ENCODE measurements at regions not wholly inside any gene's neighbourhood (a gene's known extent, or its start where the extent isn't known, plus 50 kb on each side); places are given as distances from the start of the nearest gene placed in this dataset.
"Not testable (repeated sequence)": the region's sequence is repeated elsewhere in the genome, so short reads cannot be mapped to it uniquely, and the experiment has no call there.

DNA sequence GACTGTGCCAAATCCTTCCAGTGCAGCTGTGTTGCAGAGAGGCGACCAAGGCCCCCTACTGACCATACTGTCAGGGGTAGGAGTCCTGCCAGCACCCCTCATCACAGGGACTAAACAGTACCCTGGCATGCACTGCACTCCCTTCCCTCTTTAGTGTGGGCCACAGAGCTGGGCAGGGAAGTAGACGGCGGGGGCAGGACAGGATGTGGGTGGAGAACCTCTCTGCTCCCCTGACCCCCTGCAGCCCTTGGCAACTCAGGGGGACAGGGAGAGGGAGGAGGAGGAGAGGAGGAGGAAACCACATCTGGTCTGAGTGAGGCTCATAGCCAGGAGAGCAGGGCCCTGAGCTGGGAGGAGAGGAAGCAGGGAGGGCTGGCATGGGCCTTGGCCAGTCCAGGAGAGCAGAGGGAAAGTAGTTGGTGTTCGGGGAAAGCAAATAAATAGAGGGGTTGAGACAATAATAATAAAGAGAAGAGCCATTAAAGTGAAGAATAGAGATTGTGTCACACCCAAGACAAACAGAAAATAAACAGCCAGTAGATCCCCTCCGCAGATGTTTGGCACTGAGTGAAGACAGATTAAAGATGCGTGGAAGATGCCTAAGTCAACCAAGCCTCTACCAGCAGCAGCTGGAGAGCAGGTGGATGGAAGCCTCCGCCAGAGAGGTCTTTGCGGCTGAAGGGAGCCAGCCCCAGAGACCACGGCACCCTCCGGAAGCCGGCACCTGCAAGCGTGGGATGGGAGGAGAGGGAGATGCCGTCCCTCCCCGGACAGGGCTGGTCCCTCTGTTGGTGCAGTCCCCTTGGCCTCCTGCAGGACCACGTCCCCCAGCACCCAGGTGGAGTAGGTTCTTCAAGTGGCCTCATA, 61.5 kb downstream of the RPUSD4 start:
- H3K27ac ChIP-seq (ENCODE audit: low read length), result no peak overlapping the region

DNA sequence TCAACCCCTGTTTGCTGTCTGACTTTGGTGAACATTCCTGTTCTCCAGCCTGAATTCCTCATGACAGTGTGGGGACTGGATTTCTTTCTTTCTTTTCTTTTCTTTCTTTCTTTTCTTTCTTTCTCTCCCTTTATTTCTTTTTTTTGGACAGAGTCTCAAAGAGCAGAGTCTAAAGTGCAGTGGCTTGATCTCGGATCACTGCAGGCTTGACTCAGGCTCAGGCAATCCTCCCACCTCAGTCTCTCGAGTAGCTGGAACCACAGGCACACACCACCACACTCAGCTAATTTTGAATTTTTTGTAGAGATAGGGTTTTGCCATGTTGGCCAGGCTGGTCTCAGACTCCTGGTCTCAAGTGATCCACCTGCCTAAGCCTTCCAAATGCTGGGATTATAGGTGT, 63.1 kb downstream of the RPUSD4 start:
- peaks cover 23% of the 10 kb centered on the region; the same call in 1 of the 2 replicates for H3K4me1 ChIP-seq (ENCODE audit: insufficient read depth, low read length)
- no peak overlapping the region for H3K4me3 ChIP-seq (ENCODE audit: low read length)
- no peaks in the 10 kb centered on the region for H3K36me3 ChIP-seq (ENCODE audit: insufficient read depth, low read depth, low read length)
- no peak overlapping the region for H3K27ac ChIP-seq (ENCODE audit: low read length)
- no peak overlapping the region for H3K9ac ChIP-seq (ENCODE audit: low read depth, low read length)
- H3K27me3 ChIP-seq (ENCODE audit: insufficient read depth, low read length), result no peaks in the 10 kb centered on the region
- no peaks in the 10 kb centered on the region for H3K9me3 ChIP-seq (ENCODE audit: insufficient read depth, low read depth, low read length)

More for the DNA sequence above, 61.5 kb downstream of the RPUSD4 start:
- no peak overlapping the region for H3K4me3 ChIP-seq (ENCODE audit: low read length)
- H3K9ac ChIP-seq (ENCODE audit: low read depth, low read length), result no peak overlapping the region
- H3K36me3 ChIP-seq (ENCODE audit: insufficient read depth, low read depth, low read length), result no peaks in the 10 kb centered on the region
- peaks cover 23% of the 10 kb centered on the region; the same call in 1 of the 2 replicates for H3K4me1 ChIP-seq (ENCODE audit: insufficient read depth, low read length)
- no peaks in the 10 kb centered on the region for H3K9me3 ChIP-seq (ENCODE audit: insufficient read depth, low read depth, low read length)
- H3K27me3 ChIP-seq (ENCODE audit: insufficient read depth, low read length), result no peaks in the 10 kb centered on the region

DNA sequence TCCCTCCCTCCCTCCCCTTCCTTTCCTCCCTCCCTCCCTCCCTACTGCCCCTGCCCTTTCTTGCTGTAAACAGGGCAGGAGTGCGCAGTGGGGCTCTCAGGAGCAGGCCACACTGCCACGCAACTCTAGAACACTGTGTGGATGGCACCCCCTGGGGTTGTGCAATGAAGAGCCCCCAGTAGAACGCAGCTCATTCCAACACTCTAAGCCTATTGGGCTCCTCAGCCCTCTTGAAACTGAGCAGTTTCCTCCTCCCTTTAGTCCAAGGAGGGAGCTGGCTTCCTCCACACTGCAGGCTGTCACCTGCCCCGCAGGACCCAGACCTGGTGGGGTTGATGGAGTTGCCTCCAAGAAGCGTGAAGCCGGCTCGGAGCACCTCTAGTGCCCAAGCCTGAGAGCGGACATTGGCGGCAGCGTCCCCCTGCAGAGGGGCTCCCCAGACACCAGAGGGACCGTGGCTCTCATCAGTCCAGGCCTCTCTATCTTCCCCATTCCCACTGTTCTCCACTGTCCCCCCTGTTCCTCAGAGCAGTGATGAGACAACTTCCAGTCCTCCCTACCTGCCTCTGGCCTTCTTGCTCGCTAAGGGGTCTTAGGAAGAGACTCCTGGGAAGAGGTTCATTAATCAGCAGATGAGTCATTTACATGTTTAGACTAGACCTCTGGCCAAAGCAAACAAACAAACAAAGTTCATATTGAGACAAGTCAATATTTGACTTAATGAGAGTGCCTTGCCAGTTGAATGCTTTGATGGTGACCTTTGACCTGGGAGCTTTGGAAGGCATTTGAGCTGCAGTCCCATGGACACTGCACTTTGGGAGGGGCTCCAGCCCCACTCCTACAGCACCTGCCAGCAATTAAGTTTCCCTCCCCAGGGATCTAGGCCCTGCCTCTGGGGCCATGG, 64.0 kb downstream of the RPUSD4 start:
- no peak overlapping the region for H3K9ac ChIP-seq (ENCODE audit: low read depth, low read length)
- peaks cover 23% of the 10 kb centered on the region; the same call in 1 of the 2 replicates for H3K4me1 ChIP-seq (ENCODE audit: insufficient read depth, low read length)
- no peak overlapping the region for H3K27ac ChIP-seq (ENCODE audit: low read length)

DNA sequence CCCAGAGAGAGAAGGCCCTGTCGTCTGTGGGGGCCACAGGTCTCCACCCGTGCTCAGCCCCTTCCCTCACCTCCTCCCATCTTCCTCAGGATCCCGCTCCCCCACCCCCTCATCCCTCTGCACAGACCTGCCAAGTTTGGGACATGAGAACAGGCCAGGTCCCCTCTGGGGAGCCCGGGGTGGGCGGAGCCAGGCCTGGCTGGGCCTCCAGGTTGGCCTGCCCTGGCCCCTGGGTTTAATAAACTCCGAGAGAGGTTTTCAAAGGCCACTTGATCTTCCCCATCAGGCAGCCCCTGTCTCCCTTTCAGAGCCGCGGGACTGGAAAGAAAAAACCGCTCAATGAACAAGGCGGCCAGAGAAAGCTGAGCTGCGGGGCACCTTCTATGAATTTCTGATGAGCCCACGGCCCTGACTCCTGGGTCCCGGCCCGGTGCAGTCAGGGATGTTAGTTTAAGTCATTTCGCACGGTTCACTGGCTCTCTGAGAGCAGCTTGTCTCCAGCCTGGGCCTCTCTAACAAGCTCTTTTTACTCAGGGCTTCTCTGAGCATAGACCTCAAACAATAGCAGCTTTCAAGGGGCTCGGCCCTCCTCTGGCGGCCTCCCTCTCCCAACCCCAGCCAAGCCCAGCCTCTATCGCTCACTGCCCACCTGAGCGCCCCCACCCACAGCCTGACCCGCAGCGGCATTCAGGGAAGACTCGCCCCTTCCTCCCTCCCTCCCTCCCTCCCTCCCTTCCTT, 64.8 kb downstream of the RPUSD4 start:
- peak overlapping the region; percentile 85 for H3K27ac ChIP-seq (ENCODE audit: low read length)

More for the DNA sequence above, 64.0 kb downstream of the RPUSD4 start:
- H3K9me3 ChIP-seq (ENCODE audit: insufficient read depth, low read depth, low read length), result no peaks in the 10 kb centered on the region
- H3K36me3 ChIP-seq (ENCODE audit: insufficient read depth, low read depth, low read length), result no peaks in the 10 kb centered on the region
- no peaks in the 10 kb centered on the region for H3K27me3 ChIP-seq (ENCODE audit: insufficient read depth, low read length)
- no peak overlapping the region for H3K4me3 ChIP-seq (ENCODE audit: low read length)

DNA sequence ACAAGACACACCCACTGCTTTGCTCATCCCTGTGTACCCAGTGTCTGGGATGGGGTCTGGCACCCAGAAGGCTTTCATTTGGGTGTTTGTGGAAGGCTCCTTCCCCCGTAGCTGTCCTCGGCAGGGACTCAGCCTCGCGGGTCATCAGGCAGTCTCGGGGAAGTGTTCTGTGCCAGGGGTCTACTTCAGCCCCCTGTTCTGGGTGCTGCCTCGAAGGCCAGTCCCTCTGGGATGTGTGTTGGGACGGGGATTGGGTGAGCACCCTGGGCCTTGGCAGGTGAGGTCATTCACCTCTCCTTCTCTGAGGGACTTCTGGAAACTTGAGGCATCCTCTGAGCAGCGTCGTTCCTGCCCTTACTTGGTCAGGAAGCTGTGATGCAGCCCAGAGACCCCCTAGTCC, 65.5 kb downstream of the RPUSD4 start:
- H3K9ac ChIP-seq (ENCODE audit: low read depth, low read length), result peak overlapping the region; percentile 76; the same call in 1 of the 2 replicates
- H3K27ac ChIP-seq (ENCODE audit: low read length), result peak overlapping the region; percentile 85
- no peaks in the 10 kb centered on the region for H3K9me3 ChIP-seq (ENCODE audit: insufficient read depth, low read depth, low read length)
- H3K4me1 ChIP-seq (ENCODE audit: insufficient read depth, low read length), result peaks cover 23% of the 10 kb centered on the region; the same call in 1 of the 2 replicates
- H3K4me3 ChIP-seq (ENCODE audit: low read length), result peak overlapping the region; percentile 37; the same call in 1 of the 2 replicates
- no peaks in the 10 kb centered on the region for H3K36me3 ChIP-seq (ENCODE audit: insufficient read depth, low read depth, low read length)
- no peaks in the 10 kb centered on the region for H3K27me3 ChIP-seq (ENCODE audit: insufficient read depth, low read length)

More for the DNA sequence above, 64.8 kb downstream of the RPUSD4 start:
- no peaks in the 10 kb centered on the region for H3K27me3 ChIP-seq (ENCODE audit: insufficient read depth, low read length)
- peak overlapping the region; percentile 76; the same call in 1 of the 2 replicates for H3K9ac ChIP-seq (ENCODE audit: low read depth, low read length)
- peaks cover 23% of the 10 kb centered on the region; the same call in 1 of the 2 replicates for H3K4me1 ChIP-seq (ENCODE audit: insufficient read depth, low read length)
- H3K9me3 ChIP-seq (ENCODE audit: insufficient read depth, low read depth, low read length), result no peaks in the 10 kb centered on the region
- no peaks in the 10 kb centered on the region for H3K36me3 ChIP-seq (ENCODE audit: insufficient read depth, low read depth, low read length)
- peak overlapping the region; percentile 60; the same call in 1 of the 2 replicates for H3K4me3 ChIP-seq (ENCODE audit: low read length)

DNA sequence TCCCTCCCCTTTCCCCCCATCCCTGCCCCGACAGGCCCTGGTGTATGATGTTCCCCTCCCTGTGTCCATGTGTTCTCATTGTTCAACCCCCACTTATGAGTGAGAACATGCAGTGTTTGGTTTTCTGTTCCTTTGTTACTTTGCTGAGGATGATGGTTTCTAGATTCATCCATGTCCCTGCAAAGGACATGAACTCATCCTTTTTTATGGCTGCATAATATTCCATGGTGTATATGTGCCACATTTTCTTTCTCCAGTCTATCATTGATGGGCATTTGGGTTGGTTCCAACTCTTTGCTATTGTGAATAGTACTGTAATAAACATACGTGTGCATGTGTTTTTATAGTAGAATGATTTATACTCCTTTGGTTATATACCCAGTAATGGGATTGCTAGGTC, 68.0 kb downstream of the RPUSD4 start:
- not testable (repeated sequence) for H3K4me3 ChIP-seq (ENCODE audit: low read length); H3K27ac ChIP-seq (ENCODE audit: low read length); H3K36me3 ChIP-seq (ENCODE audit: insufficient read depth, low read depth, low read length); H3K9ac ChIP-seq (ENCODE audit: low read depth, low read length); H3K27me3 ChIP-seq (ENCODE audit: insufficient read depth, low read length); H3K9me3 ChIP-seq (ENCODE audit: insufficient read depth, low read depth, low read length)
- H3K4me1 ChIP-seq (ENCODE audit: insufficient read depth, low read length), result peaks cover 35% of the 10 kb centered on the region

DNA sequence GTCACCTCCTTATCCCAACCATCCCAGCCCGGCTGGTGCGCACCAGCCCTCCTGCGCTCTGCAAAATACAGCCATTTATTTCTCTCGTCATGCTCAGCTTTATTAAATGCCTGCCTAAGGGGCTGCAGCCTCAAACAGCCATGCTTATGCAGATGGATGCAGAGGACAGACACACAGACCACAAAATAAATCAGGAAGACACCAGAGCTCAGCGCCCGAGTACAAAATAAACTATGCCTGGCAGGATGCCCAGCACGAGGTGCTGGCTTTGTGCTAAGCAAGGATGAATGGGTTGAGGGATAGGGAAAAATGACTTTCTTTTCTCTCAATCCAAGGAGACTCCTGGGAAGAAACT, 70.5 kb downstream of the RPUSD4 start:
- no peaks in the 10 kb centered on the region for H3K27me3 ChIP-seq (ENCODE audit: insufficient read depth, low read length)
- no peaks in the 10 kb centered on the region for H3K36me3 ChIP-seq (ENCODE audit: insufficient read depth, low read depth, low read length)

DNA sequence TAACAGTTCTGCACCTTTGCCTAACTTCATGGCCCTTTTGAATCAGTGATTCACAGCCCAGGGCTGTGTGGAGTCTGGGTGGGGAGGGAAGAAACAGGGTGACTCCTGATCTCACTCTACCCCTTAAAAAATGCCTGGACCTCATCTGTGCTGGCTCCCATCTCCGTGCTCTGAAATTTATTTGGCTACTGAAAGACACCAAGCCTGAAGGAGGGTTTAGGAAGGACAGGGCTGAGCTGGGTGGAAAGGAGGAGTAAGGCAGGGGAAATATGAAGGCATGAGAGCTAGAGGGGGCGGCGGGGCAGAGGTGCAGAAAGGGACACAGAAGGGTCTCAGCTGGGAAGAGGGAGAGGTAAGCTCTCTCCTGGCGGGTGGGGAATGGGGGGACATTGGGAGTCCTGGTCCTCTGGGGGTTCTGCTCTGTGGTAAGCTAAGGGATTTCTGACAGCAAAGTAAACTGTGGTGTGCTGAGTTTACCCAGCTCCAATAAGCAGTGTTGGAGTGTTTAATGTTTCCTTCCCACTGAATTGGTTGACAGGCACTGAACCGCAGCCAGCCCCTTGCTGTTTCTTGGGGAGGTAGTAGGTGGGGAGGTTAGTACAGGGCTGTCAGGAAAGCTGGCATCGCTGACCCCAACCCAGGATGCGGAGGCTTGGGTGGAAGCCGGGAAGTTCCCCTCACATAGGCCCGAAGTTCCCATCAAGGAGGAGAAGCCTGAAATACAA, 71.1 kb downstream of the RPUSD4 start:
- H3K4me3 ChIP-seq (ENCODE audit: low read length), result no peak overlapping the region
- no peaks in the 10 kb centered on the region for H3K36me3 ChIP-seq (ENCODE audit: insufficient read depth, low read depth, low read length)
- peaks cover 12% of the 10 kb centered on the region for H3K4me1 ChIP-seq (ENCODE audit: insufficient read depth, low read length)
- no peak overlapping the region for H3K27ac ChIP-seq (ENCODE audit: low read length)
- no peaks in the 10 kb centered on the region for H3K9me3 ChIP-seq (ENCODE audit: insufficient read depth, low read depth, low read length)
- H3K9ac ChIP-seq (ENCODE audit: low read depth, low read length), result no peak overlapping the region; the same call in 1 of the 2 replicates
- no peaks in the 10 kb centered on the region for H3K27me3 ChIP-seq (ENCODE audit: insufficient read depth, low read length)

More for the DNA sequence above, 70.5 kb downstream of the RPUSD4 start:
- no peaks in the 10 kb centered on the region for H3K9me3 ChIP-seq (ENCODE audit: insufficient read depth, low read depth, low read length)
- H3K4me1 ChIP-seq (ENCODE audit: insufficient read depth, low read length), result peaks cover 15% of the 10 kb centered on the region
- H3K4me3 ChIP-seq (ENCODE audit: low read length), result no peak overlapping the region
- H3K27ac ChIP-seq (ENCODE audit: low read length), result no peak overlapping the region
- no peak overlapping the region for H3K9ac ChIP-seq (ENCODE audit: low read depth, low read length)

DNA sequence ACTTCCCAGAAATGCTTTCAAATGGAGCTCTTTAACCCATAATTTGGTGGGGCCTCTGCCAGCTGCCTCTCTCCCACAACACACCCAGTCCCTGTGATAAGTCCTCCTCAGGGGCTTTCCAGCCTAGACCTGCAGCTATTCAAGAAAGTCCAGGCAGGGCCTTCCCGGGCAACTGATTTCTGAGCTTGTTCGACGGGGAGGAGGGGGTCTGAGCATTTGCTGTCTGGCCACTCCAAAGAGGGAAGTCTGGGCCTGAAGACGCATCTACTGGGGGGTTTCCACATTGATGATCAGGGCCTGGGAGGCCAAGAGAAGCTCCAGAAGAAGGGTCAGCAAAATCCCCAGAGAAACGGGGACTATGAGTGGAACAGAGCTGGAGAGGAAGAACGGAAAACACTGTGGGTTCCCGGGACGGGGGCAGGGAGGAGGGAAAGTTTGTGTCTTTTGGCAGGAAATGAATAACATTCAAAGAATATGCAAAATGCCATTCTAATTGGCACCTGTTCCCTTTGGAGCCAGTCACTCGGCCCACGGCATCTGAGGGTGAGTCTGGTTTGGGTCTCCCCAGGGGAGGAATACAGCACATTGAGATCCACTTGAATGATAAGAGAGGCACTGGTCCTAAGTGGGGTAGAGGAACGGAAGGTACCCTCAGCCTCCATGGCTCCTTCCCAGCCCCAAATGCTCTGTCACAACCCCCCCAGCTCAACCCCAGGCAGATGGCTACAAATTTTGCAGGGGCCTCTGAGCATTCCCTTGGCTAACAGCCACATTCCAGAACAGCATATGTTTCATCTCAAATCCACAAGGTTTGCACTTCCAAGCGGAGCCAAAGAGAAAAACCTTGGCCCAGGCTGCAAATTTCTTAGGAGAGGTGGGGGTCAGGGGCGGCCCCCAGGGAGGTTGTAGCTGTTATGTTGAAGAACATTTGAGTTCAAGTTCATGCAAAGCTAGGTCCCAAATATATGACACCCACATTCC, 72.0 kb downstream of the RPUSD4 start:
- Histone ChIP-seq H3K9me3 (ENCODE audit: insufficient read depth, low read depth, low read length) (no peaks in the 10 kb centered on the region), H3K27me3 (ENCODE audit: insufficient read depth, low read length) (no peaks in the 10 kb centered on the region), H3K27ac (ENCODE audit: low read length) (no peak overlapping the region), H3K9ac (ENCODE audit: low read depth, low read length) (no peak overlapping the region; the same call in 1 of the 2 replicates), H3K4me3 (ENCODE audit: low read length) (peak overlapping the region; percentile 20; the same call in 1 of the 2 replicates), H3K4me1 (ENCODE audit: insufficient read depth, low read length) (peaks cover 12% of the 10 kb centered on the region), H3K36me3 (ENCODE audit: insufficient read depth, low read depth, low read length) (no peaks in the 10 kb centered on the region)

DNA sequence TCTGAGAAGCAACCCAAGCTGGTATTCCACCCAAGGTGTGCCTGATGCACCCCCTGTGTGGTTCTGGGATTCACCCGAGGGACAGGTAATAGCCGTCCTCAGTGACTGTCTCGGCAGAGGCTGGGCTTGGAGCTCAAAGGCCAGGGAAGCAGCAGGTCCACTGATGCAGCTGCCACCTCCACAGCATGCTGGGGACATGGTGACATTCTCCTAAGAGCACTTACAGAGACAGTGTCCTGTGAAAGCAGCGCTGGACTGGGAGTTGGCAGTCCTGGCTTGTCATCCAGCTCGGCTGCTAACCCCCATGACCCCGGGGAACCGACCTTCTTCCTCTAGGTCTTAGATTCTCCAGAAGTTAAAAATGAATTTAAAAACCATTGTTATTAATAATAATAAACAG, 72.8 kb downstream of the RPUSD4 start:
- peaks cover 12% of the 10 kb centered on the region for H3K4me1 ChIP-seq (ENCODE audit: insufficient read depth, low read length)
- H3K9ac ChIP-seq (ENCODE audit: low read depth, low read length), result no peak overlapping the region
- H3K27me3 ChIP-seq (ENCODE audit: insufficient read depth, low read length), result no peaks in the 10 kb centered on the region
- no peaks in the 10 kb centered on the region for H3K9me3 ChIP-seq (ENCODE audit: insufficient read depth, low read depth, low read length)
- no peak overlapping the region for H3K4me3 ChIP-seq (ENCODE audit: low read length)
- no peaks in the 10 kb centered on the region for H3K36me3 ChIP-seq (ENCODE audit: insufficient read depth, low read depth, low read length)
- H3K27ac ChIP-seq (ENCODE audit: low read length), result no peak overlapping the region
